SK-N-SH treated with all-trans-retinoic acid at 6 μM for 48 hours (cell line): ENCODE measurements at regions not wholly inside any gene's neighbourhood (a gene's known extent, or its start where the extent isn't known, plus 50 kb on each side); places are given as distances from the start of the nearest gene placed in this dataset.

Source experiments
- ATAC-seq: fragments of 200-7000 bp; cut with Tn5 transposase; 3 replicates; pipeline ENCODE4 v1.9.1; 2020; ENCODE audit warnings: mild to moderate bottlenecking, moderate library complexity
- ARNTL ChIP-seq: fragments of 450-650 bp; formaldehyde crosslinking; IDR thresholded peaks from 2 replicates; pipeline ENCODE4 v1.5.0; 2020; ENCODE audit warnings: low read depth, mild to moderate bottlenecking, moderate library complexity, borderline replicate concordance
- BACH2 ChIP-seq: fragments of 250-450 bp; sonication (Bioruptor Pico); IDR thresholded peaks from 2 replicates; pipeline ENCODE4 v1.9.0; 2021; ENCODE audit warnings: mild to moderate bottlenecking, borderline replicate concordance
- CSDC2 ChIP-seq: fragments of 250-450 bp; sonication (Bioruptor Pico); IDR thresholded peaks from 2 replicates; pipeline ENCODE4 v1.5.0; 2020; ENCODE audit warnings: mild to moderate bottlenecking, moderate library complexity
- CSRNP3 ChIP-seq: fragments of 250-450 bp; sonication (Bioruptor Pico); IDR thresholded peaks from 2 replicates; pipeline ENCODE4 v1.5.1; 2021; ENCODE audit warnings: mild to moderate bottlenecking, moderate library complexity
- ESRRG ChIP-seq: fragments of 250-450 bp; sonication (Bioruptor Pico); IDR thresholded peaks from 2 replicates; pipeline ENCODE4 v1.6.1; 2021; ENCODE audit warnings: mild to moderate bottlenecking
- GLIS3 ChIP-seq: fragments of 250-450 bp; sonication (Bioruptor Pico); IDR thresholded peaks from 2 replicates; pipeline ENCODE4 v1.5.0; 2020; ENCODE audit warnings: mild to moderate bottlenecking, moderate library complexity
- ISL1 ChIP-seq: fragments of 250-450 bp; sonication (Bioruptor Pico); IDR thresholded peaks from 2 replicates; pipeline ENCODE4 v2.1.2; 2022; ENCODE audit warnings: mild to moderate bottlenecking, moderate library complexity
- OSR1 ChIP-seq: fragments of 250-450 bp; sonication (Bioruptor Pico); IDR thresholded peaks from 2 replicates; pipeline ENCODE4 v1.8.0; 2022; ENCODE audit warnings: moderate library complexity, mild to moderate bottlenecking, inconsistent platforms
- PPARA ChIP-seq: fragments of 250-450 bp; sonication (Bioruptor Pico); IDR thresholded peaks from 2 replicates; pipeline ENCODE4 v1.5.0; 2020; ENCODE audit warnings: mild to moderate bottlenecking, borderline replicate concordance
- RARB ChIP-seq: fragments of 250-450 bp; sonication (Bioruptor Pico); IDR thresholded peaks from 2 replicates; pipeline ENCODE4 v1.8.0; 2021; ENCODE audit warnings: mild to moderate bottlenecking, moderate library complexity
- TCF4 ChIP-seq: fragments of 250-450 bp; sonication (Bioruptor Pico); IDR thresholded peaks from 2 replicates; pipeline ENCODE4 v1.8.0; 2021; ENCODE audit warnings: mild to moderate bottlenecking, moderate library complexity, borderline replicate concordance
- TOX ChIP-seq: fragments of 250-450 bp; sonication (Bioruptor Pico); IDR thresholded peaks from 2 replicates; pipeline ENCODE4 v1.8.0; 2021; ENCODE audit warnings: mild to moderate bottlenecking, moderate library complexity, borderline replicate concordance
- ZC3H10 ChIP-seq: fragments of 250-450 bp; sonication (Bioruptor Pico); IDR thresholded peaks from 2 replicates; pipeline ENCODE4 v1.5.1; 2021; ENCODE audit warnings: mild to moderate bottlenecking, moderate library complexity
- ZFP3 ChIP-seq: fragments of 250-450 bp; sonication (Bioruptor Pico); IDR thresholded peaks from 2 replicates; pipeline ENCODE4 v1.5.0; 2020; ENCODE audit warnings: mild to moderate bottlenecking, moderate library complexity
- ZNF565 ChIP-seq: fragments of 450-650 bp; formaldehyde crosslinking; conservative IDR thresholded peaks from 2 replicates; pipeline ENCODE4 v1.5.0; 2020; ENCODE audit warnings: low read depth, mild to moderate bottlenecking, moderate library complexity
- ZNF70 ChIP-seq: fragments of 450-650 bp; formaldehyde crosslinking; IDR thresholded peaks from 2 replicates; pipeline ENCODE4 v1.5.0; 2020; ENCODE audit warnings: mild to moderate bottlenecking, moderate library complexity
- ZNF8 ChIP-seq: fragments of 450-650 bp; formaldehyde crosslinking; IDR thresholded peaks from 2 replicates; pipeline ENCODE4 v1.5.0; 2020; ENCODE audit warnings: mild to moderate bottlenecking, moderate library complexity
- TF ChIP-seq, protein P1 (sequence below): fragments of 250-450 bp; sonication (Bioruptor Pico); IDR thresholded peaks from 2 replicates; pipeline ENCODE4 v1.5.1; 2020; ENCODE audit warnings: low read depth, mild to moderate bottlenecking, moderate library complexity
- TF ChIP-seq, protein P2 (sequence below): fragments of 250-450 bp; sonication (Bioruptor Pico); IDR thresholded peaks from 2 replicates; pipeline ENCODE4 v1.8.0; 2021; ENCODE audit warnings: low read depth, mild to moderate bottlenecking, moderate library complexity, borderline replicate concordance
- TF ChIP-seq, protein P3 (sequence below): fragments of 250-450 bp; sonication (Bioruptor Pico); IDR thresholded peaks from 2 replicates; pipeline ENCODE4 v1.8.0; 2020; ENCODE audit warnings: mild to moderate bottlenecking, moderate library complexity, borderline replicate concordance
- TF ChIP-seq, protein P4 (sequence below): fragments of 250-450 bp; sonication (Bioruptor Pico); IDR thresholded peaks from 2 replicates; pipeline ENCODE4 v1.5.0; 2020; ENCODE audit warnings: mild to moderate bottlenecking, moderate library complexity

GRCh38 chr1:74835051-74835450 is 102.1 kb downstream of the TYW3 start:
- no peak for TF ChIP-seq TOX (CRISPR knock-in tag)
- no peak for TF ChIP-seq CSDC2 (CRISPR knock-in tag)
- no peak for TF ChIP-seq ZNF70 (CRISPR knock-in tag)
- ATAC-seq, result no peak

DNA sequence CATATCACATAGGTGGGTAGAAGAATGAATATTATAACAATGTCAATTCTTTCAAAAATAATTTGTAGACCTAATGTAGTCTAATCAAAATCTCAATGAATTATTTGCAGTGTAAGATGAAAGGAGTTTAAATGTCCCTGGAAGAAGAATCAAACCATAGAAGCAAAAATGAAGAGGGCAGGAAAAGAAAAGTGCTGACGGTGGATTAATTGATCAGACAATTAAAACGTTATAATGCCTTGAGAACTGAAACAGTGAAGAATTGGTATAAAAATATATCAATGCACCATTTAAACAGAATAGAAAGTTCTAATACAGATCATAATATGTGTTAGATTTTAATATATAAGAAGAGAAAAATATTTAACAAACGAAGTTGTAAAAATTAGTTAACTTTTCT is 109.8 kb downstream of the TYW3 start:
- TF ChIP-seq, protein P1, sequence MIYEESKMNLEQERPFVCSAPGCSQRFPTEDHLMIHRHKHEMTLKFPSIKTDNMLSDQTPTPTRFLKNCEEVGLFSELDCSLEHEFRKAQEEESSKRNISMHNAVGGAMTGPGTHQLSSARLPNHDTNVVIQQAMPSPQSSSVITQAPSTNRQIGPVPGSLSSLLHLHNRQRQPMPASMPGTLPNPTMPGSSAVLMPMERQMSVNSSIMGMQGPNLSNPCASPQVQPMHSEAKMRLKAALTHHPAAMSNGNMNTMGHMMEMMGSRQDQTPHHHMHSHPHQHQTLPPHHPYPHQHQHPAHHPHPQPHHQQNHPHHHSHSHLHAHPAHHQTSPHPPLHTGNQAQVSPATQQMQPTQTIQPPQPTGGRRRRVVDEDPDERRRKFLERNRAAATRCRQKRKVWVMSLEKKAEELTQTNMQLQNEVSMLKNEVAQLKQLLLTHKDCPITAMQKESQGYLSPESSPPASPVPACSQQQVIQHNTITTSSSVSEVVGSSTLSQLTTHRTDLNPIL, result no peak
- TF ChIP-seq PPARA (CRISPR knock-in tag), result no peak
- no peak for TF ChIP-seq RARB (CRISPR knock-in tag)
- TF ChIP-seq, protein P2, sequence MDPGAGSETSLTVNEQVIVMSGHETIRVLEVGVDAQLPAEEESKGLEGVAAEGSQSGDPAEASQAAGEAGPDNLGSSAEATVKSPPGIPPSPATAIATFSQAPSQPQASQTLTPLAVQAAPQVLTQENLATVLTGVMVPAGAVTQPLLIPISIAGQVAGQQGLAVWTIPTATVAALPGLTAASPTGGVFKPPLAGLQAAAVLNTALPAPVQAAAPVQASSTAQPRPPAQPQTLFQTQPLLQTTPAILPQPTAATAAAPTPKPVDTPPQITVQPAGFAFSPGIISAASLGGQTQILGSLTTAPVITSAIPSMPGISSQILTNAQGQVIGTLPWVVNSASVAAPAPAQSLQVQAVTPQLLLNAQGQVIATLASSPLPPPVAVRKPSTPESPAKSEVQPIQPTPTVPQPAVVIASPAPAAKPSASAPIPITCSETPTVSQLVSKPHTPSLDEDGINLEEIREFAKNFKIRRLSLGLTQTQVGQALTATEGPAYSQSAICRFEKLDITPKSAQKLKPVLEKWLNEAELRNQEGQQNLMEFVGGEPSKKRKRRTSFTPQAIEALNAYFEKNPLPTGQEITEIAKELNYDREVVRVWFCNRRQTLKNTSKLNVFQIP (CRISPR knock-in tag), result no peak
- TF ChIP-seq TCF4 (CRISPR knock-in tag), result no peak
- no peak for TF ChIP-seq ZFP3
- TF ChIP-seq, protein P3, sequence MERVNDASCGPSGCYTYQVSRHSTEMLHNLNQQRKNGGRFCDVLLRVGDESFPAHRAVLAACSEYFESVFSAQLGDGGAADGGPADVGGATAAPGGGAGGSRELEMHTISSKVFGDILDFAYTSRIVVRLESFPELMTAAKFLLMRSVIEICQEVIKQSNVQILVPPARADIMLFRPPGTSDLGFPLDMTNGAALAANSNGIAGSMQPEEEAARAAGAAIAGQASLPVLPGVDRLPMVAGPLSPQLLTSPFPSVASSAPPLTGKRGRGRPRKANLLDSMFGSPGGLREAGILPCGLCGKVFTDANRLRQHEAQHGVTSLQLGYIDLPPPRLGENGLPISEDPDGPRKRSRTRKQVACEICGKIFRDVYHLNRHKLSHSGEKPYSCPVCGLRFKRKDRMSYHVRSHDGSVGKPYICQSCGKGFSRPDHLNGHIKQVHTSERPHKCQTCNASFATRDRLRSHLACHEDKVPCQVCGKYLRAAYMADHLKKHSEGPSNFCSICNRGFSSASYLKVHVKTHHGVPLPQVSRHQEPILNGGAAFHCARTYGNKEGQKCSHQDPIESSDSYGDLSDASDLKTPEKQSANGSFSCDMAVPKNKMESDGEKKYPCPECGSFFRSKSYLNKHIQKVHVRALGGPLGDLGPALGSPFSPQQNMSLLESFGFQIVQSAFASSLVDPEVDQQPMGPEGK (CRISPR knock-in tag), result no peak
- no peak for ATAC-seq

DNA sequence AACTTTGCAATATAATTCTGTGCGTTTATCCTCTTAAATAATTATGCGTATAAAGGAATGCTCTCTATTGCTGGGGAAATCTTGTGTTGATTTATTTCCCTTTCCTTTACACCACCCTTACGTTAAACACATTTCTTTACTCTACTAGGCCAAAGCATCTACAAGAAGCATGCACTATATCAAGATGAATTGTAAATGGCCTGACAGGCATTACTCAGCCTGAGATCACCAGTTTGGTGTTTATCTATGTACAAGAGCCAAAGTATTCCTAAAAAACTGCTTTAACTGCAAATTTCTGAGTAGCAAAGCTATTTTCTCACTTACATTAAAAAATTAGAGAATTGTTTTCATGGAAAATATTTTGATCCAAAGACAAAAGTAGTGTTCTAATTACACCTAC is 114.8 kb downstream of the TYW3 start:
- ATAC-seq, result no peak
- no peak for TF ChIP-seq BACH2
- TF ChIP-seq TCF4 (CRISPR knock-in tag), result no peak
- no peak for TF ChIP-seq CSDC2 (CRISPR knock-in tag)
- TF ChIP-seq GLIS3 (CRISPR knock-in tag), result no peak
- TF ChIP-seq, protein P2 (CRISPR knock-in tag), result no peak
- TF ChIP-seq CSRNP3 (CRISPR knock-in tag), result no peak
- no peak for TF ChIP-seq RARB (CRISPR knock-in tag)
- TF ChIP-seq, protein P3 (CRISPR knock-in tag), result no peak
- no peak for TF ChIP-seq ARNTL (CRISPR knock-in tag)
- no peak for TF ChIP-seq OSR1
- no peak for TF ChIP-seq ZNF565
- no peak for TF ChIP-seq TOX (CRISPR knock-in tag)
- no peak for TF ChIP-seq PPARA (CRISPR knock-in tag)
- TF ChIP-seq, protein P4, sequence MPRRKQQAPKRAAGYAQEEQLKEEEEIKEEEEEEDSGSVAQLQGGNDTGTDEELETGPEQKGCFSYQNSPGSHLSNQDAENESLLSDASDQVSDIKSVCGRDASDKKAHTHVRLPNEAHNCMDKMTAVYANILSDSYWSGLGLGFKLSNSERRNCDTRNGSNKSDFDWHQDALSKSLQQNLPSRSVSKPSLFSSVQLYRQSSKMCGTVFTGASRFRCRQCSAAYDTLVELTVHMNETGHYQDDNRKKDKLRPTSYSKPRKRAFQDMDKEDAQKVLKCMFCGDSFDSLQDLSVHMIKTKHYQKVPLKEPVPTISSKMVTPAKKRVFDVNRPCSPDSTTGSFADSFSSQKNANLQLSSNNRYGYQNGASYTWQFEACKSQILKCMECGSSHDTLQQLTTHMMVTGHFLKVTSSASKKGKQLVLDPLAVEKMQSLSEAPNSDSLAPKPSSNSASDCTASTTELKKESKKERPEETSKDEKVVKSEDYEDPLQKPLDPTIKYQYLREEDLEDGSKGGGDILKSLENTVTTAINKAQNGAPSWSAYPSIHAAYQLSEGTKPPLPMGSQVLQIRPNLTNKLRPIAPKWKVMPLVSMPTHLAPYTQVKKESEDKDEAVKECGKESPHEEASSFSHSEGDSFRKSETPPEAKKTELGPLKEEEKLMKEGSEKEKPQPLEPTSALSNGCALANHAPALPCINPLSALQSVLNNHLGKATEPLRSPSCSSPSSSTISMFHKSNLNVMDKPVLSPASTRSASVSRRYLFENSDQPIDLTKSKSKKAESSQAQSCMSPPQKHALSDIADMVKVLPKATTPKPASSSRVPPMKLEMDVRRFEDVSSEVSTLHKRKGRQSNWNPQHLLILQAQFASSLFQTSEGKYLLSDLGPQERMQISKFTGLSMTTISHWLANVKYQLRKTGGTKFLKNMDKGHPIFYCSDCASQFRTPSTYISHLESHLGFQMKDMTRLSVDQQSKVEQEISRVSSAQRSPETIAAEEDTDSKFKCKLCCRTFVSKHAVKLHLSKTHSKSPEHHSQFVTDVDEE (CRISPR knock-in tag), result no peak
- TF ChIP-seq, protein P1, result no peak
- TF ChIP-seq ISL1 (CRISPR knock-in tag), result no peak
- no peak for TF ChIP-seq ZC3H10 (CRISPR knock-in tag)
- no peak for TF ChIP-seq ZNF70 (CRISPR knock-in tag)
- no peak for TF ChIP-seq ESRRG (CRISPR knock-in tag)
- TF ChIP-seq ZNF8 (CRISPR knock-in tag), result no peak
